Liver (tissue), 8 donors: ENCODE measurements at regions not wholly inside any gene's neighbourhood (a gene's known extent, or its start where the extent isn't known, plus 50 kb on each side); places are given as distances from the start of the nearest gene placed in this dataset.

Experiments
- DNase-seq: peaks from one replicate; pipeline ENCODE4 v3.0.0-alpha.2; 2017; ENCODE audit warnings: low spot score
- H3K27ac ChIP-seq, 2 donors: one replicate each; pipeline ENCODE4 v1.7.0; 2013; ENCODE audit warnings: inconsistent platforms in 2 of 2, low read length in 2 of 2, control low read depth in 1 of 2, low read depth in 1 of 2, mild to moderate bottlenecking in 1 of 2
- H3K27me3 ChIP-seq, 4 donors: one replicate each; pipeline versions ENCODE4 v1.6.1 to v1.7.0; 2013; ENCODE audit warnings: low read length in 3 of 4, inconsistent platforms in 1 of 4, mild to moderate bottlenecking in 1 of 4, moderate library complexity in 1 of 4; ENCODE audit not compliant: control insufficient read depth in 4 of 4, insufficient read depth in 4 of 4
- H3K36me3 ChIP-seq, 4 donors: one replicate each; pipeline versions ENCODE4 v1.6.1 to v1.7.0; 2013; ENCODE audit warnings: low read length in 3 of 4, mild to moderate bottlenecking in 3 of 4, low read depth in 1 of 4, moderate library complexity in 1 of 4; ENCODE audit not compliant: control insufficient read depth in 4 of 4, insufficient read depth in 3 of 4
- H3K4me1 ChIP-seq, 4 donors: one replicate each; pipeline versions ENCODE4 v1.6.1 to v1.7.0; 2013; ENCODE audit warnings: low read length in 3 of 4, mild to moderate bottlenecking in 3 of 4, moderate library complexity in 1 of 4; ENCODE audit not compliant: control insufficient read depth in 4 of 4, insufficient read depth in 4 of 4
- H3K4me3 ChIP-seq, 3 donors: one replicate each; pipeline versions ENCODE4 v1.6.1 to v1.7.0; 2013; ENCODE audit warnings: low read length in 3 of 3, control low read depth in 1 of 3, low read depth in 1 of 3, mild to moderate bottlenecking in 1 of 3
- H3K9ac ChIP-seq, 2 donors: one replicate each; pipeline ENCODE4 v1.7.0; 2013; ENCODE audit warnings: low read length in 2 of 2, mild to moderate bottlenecking in 2 of 2, moderate library complexity in 2 of 2, control low read depth in 1 of 2, low read depth in 1 of 2
- H3K9me3 ChIP-seq, 4 donors: one replicate each; pipeline versions ENCODE4 v1.6.1 to v1.7.0; 2013; ENCODE audit warnings: low read length in 3 of 4; ENCODE audit not compliant: control insufficient read depth in 4 of 4
- CTCF ChIP-seq: fragments of 150-350 bp; IDR thresholded peaks from 2 replicates; pipeline ENCODE4 v1.5.1; 2017; ENCODE audit warnings: improper control_type of control experiment, low read depth, low read length; ENCODE audit not compliant: missing input control
- EGR1 ChIP-seq, 2 donors: IDR thresholded peaks; 2 replicates each; pipeline ENCODE4 v1.6.1; 2016 to 2018; ENCODE audit warnings: antibody characterized with exemption in 2 of 2, low read depth in 2 of 2
- FOXA1 ChIP-seq: IDR thresholded peaks from 2 replicates; pipeline ENCODE4 v1.6.1; 2016; ENCODE audit warnings: antibody characterized with exemption
- FOXA2 ChIP-seq: IDR thresholded peaks from 2 replicates; pipeline ENCODE4 v1.6.1; 2016; ENCODE audit warnings: antibody characterized with exemption
- GABPA ChIP-seq, 2 donors: IDR thresholded peaks in 1 of 2; conservative IDR thresholded peaks in 1 of 2; 2 replicates each; pipeline ENCODE4 v1.6.1; 2016; ENCODE audit warnings: antibody characterized with exemption in 2 of 2, mild to moderate bottlenecking in 1 of 2, moderate library complexity in 1 of 2
- HNF4A ChIP-seq, 2 donors: conservative IDR thresholded peaks; 2 replicates each; pipeline ENCODE4 v1.6.1; 2016; ENCODE audit warnings: antibody characterized with exemption in 2 of 2, mild to moderate bottlenecking in 2 of 2
- HNF4G ChIP-seq: IDR thresholded peaks from 2 replicates; pipeline ENCODE4 v1.6.1; 2016; ENCODE audit warnings: antibody characterized with exemption
- JUND ChIP-seq, 2 donors: IDR thresholded peaks; 2 replicates each; pipeline ENCODE4 v1.6.1; 2016; ENCODE audit warnings: antibody characterized with exemption in 2 of 2
- MAX ChIP-seq: IDR thresholded peaks from 2 replicates; pipeline ENCODE4 v1.6.1; 2016; ENCODE audit warnings: antibody characterized with exemption
- NR2F2 ChIP-seq: IDR thresholded peaks from 2 replicates; pipeline ENCODE4 v1.6.1; 2016; ENCODE audit warnings: antibody characterized with exemption
- RAD21 ChIP-seq, 2 donors: IDR thresholded peaks; 2 replicates each; pipeline ENCODE4 v1.6.1; 2016; ENCODE audit warnings: antibody characterized with exemption in 2 of 2, mild to moderate bottlenecking in 2 of 2
- RXRA ChIP-seq, 2 donors: IDR thresholded peaks; 2 replicates each; pipeline ENCODE4 v1.6.1; 2017 to 2018; ENCODE audit warnings: antibody characterized with exemption in 2 of 2, mild to moderate bottlenecking in 1 of 2
- SP1 ChIP-seq: IDR thresholded peaks from 2 replicates; pipeline ENCODE4 v1.6.1; 2018; ENCODE audit warnings: antibody characterized with exemption, mild to moderate bottlenecking
- TAF1 ChIP-seq: conservative IDR thresholded peaks from 2 replicates; pipeline ENCODE4 v1.6.1; 2016; ENCODE audit warnings: antibody characterized with exemption, mild to moderate bottlenecking
- YY1 ChIP-seq: IDR thresholded peaks from 2 replicates; pipeline ENCODE4 v1.6.1; 2016; ENCODE audit warnings: antibody characterized with exemption, mild to moderate bottlenecking
- ZBTB33 ChIP-seq: IDR thresholded peaks from 2 replicates; pipeline ENCODE4 v1.6.1; 2016; ENCODE audit warnings: antibody characterized with exemption
- WGBS: extraction: QIAGEN DNeasy Blood & Tissue Kit; methylation state at CpG from one replicate; pipeline ENCODE4 v1.1.7; 2013; 5-methylcytosine and 5-hydroxymethylcytosine counted together
- TF ChIP-seq, protein P1 (sequence below): IDR thresholded peaks from 2 replicates; pipeline ENCODE4 v1.6.1; 2016; ENCODE audit warnings: antibody characterized with exemption
- TF ChIP-seq, protein P2 (sequence below): IDR thresholded peaks from 2 replicates; pipeline ENCODE4 v1.6.1; 2016; ENCODE audit warnings: antibody characterized with exemption, mild to moderate bottlenecking
- donor health status: healthy.
- donor health status: healthy.
- donor health status: healthy.
- donor health status: healthy.
- donor health status: healthy.

GRCh38 chr3:20842594-20843436, 656.8 kb upstream of the SGO1 start:
- 64% methylated on average over 3 of the region's 3 CpGs for WGBS
- no peak for TF ChIP-seq YY1
- TF ChIP-seq CTCF, result no peak
- TF ChIP-seq TAF1, result no peak
- no peak for TF ChIP-seq FOXA1
- no peak for TF ChIP-seq HNF4A (conservative IDR thresholded peaks at IDR 0.05)
- TF ChIP-seq, protein P1, sequence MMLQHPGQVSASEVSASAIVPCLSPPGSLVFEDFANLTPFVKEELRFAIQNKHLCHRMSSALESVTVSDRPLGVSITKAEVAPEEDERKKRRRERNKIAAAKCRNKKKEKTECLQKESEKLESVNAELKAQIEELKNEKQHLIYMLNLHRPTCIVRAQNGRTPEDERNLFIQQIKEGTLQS, result no peak
- TF ChIP-seq ZBTB33, result no peak
- no peak for TF ChIP-seq JUND (IDR thresholded peaks at IDR 0.05)
- no peak for TF ChIP-seq HNF4G
- no peak for TF ChIP-seq GABPA (IDR thresholded peaks at IDR 0.05 in 1 of 2, conservative IDR thresholded peaks at IDR 0.05 in 1 of 2)
- no peak for TF ChIP-seq EGR1 (IDR thresholded peaks at IDR 0.05; ENCODE audit: low read depth in 2 of 2)
- no peak for TF ChIP-seq RXRA (IDR thresholded peaks at IDR 0.05)
- no peak for TF ChIP-seq SP1
- TF ChIP-seq RAD21 (IDR thresholded peaks at IDR 0.05), result no peak
- peaks cover 0 to 3% (median 2%) of the 10 kb centered on the region in 4 donors for H3K4me1 ChIP-seq
- no peaks in the 10 kb centered on the region for H3K9me3 ChIP-seq
- no peak overlapping the region for H3K9ac ChIP-seq
- no peak overlapping the region for H3K27ac ChIP-seq
- no peak overlapping the region for H3K4me3 ChIP-seq
- H3K27me3 ChIP-seq, result no peaks in the 10 kb centered on the region
- DNase-seq, result no peak
- H3K36me3 ChIP-seq, result no peaks in the 10 kb centered on the region

DNA sequence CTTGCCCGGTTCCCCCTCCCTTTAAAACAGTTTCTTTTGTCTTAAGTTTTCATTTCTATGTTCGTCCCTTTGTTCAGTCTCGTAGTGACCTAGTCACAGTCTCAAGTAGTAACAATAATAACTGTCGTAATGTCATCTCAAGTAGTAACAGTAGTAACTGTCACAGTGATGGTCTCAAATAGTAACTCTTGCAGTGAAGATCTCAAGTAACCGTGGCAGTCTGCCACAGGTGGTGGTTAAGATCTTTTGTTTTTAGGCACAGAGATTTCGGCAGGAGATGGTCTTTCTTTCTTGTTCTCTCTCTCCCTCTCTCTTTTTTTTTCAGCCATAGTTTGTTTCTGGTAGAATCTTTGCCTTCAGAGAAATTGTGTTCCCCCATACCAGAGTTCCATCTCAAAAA, 656.0 kb upstream of the SGO1 start:
- H3K36me3 ChIP-seq, result no peaks in the 10 kb centered on the region
- H3K4me3 ChIP-seq, result no peak overlapping the region
- no peaks in the 10 kb centered on the region for H3K9me3 ChIP-seq
- H3K27ac ChIP-seq, result no peak overlapping the region
- no peak overlapping the region for H3K9ac ChIP-seq
- peaks cover 0 to 3% (median 2%) of the 10 kb centered on the region in 4 donors for H3K4me1 ChIP-seq
- WGBS, result 93% methylated on average over 6 of the region's 6 CpGs
- H3K27me3 ChIP-seq, result no peaks in the 10 kb centered on the region
- no peak for DNase-seq
- no peak for TF ChIP-seq ZBTB33
- no peak for TF ChIP-seq EGR1 (IDR thresholded peaks at IDR 0.05; ENCODE audit: low read depth in 2 of 2)
- TF ChIP-seq GABPA (IDR thresholded peaks at IDR 0.05 in 1 of 2, conservative IDR thresholded peaks at IDR 0.05 in 1 of 2), result no peak
- no peak for TF ChIP-seq YY1
- no peak for TF ChIP-seq MAX
- no peak for TF ChIP-seq TAF1
- TF ChIP-seq JUND (IDR thresholded peaks at IDR 0.05), result no peak
- no peak for TF ChIP-seq FOXA1
- TF ChIP-seq, protein P2, sequence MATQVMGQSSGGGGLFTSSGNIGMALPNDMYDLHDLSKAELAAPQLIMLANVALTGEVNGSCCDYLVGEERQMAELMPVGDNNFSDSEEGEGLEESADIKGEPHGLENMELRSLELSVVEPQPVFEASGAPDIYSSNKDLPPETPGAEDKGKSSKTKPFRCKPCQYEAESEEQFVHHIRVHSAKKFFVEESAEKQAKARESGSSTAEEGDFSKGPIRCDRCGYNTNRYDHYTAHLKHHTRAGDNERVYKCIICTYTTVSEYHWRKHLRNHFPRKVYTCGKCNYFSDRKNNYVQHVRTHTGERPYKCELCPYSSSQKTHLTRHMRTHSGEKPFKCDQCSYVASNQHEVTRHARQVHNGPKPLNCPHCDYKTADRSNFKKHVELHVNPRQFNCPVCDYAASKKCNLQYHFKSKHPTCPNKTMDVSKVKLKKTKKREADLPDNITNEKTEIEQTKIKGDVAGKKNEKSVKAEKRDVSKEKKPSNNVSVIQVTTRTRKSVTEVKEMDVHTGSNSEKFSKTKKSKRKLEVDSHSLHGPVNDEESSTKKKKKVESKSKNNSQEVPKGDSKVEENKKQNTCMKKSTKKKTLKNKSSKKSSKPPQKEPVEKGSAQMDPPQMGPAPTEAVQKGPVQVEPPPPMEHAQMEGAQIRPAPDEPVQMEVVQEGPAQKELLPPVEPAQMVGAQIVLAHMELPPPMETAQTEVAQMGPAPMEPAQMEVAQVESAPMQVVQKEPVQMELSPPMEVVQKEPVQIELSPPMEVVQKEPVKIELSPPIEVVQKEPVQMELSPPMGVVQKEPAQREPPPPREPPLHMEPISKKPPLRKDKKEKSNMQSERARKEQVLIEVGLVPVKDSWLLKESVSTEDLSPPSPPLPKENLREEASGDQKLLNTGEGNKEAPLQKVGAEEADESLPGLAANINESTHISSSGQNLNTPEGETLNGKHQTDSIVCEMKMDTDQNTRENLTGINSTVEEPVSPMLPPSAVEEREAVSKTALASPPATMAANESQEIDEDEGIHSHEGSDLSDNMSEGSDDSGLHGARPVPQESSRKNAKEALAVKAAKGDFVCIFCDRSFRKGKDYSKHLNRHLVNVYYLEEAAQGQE, result no peak
- TF ChIP-seq HNF4G, result no peak
- no peak for TF ChIP-seq SP1
- no peak for TF ChIP-seq HNF4A (conservative IDR thresholded peaks at IDR 0.05)
- no peak for TF ChIP-seq RXRA (IDR thresholded peaks at IDR 0.05)
- no peak for TF ChIP-seq FOXA2
- TF ChIP-seq, protein P1, result no peak
- no peak for TF ChIP-seq RAD21 (IDR thresholded peaks at IDR 0.05)
- TF ChIP-seq NR2F2, result no peak
